DOHH2 (cell line): ENCODE measurements at regions not wholly inside any gene's neighbourhood (a gene's known extent, or its start where the extent isn't known, plus 50 kb on each side); places are given as distances from the start of the nearest gene placed in this dataset.

ENCODE experiments used
- H3F3A ChIP-seq: fragments of 200-600 bp; sonication (generic), shearing (Covaris generic); 2 replicates; pipeline ENCODE4 v1.6.0; 2016; ENCODE audit warnings: antibody characterized with exemption, mild to moderate bottlenecking; ENCODE audit not compliant: control insufficient read depth, insufficient read depth
- H3K27ac ChIP-seq: fragments of 200-600 bp; sonication (generic); 2 replicates; pipeline ENCODE4 v1.5.1; 2014; ENCODE audit warnings: low read depth, mild to moderate bottlenecking, low read length, moderate library complexity
- H3K27me3 ChIP-seq: fragments of 200-600 bp; sonication (generic); 2 replicates; pipeline ENCODE4 v1.6.1; 2014; ENCODE audit warnings: mild to moderate bottlenecking, low read length, mixed read lengths; ENCODE audit not compliant: control insufficient read depth
- H3K36me3 ChIP-seq: fragments of 200-600 bp; sonication (generic); 2 replicates; pipeline ENCODE4 v1.6.1; 2014; ENCODE audit warnings: mild to moderate bottlenecking, low read length, moderate library complexity, mixed read lengths; ENCODE audit not compliant: control insufficient read depth
- H3K4me1 ChIP-seq: fragments of 200-600 bp; sonication (generic); 2 replicates; pipeline ENCODE4 v1.6.1; 2014; ENCODE audit warnings: mild to moderate bottlenecking, low read length, mixed read lengths; ENCODE audit not compliant: control insufficient read depth
- H3K4me2 ChIP-seq: fragments of 200-600 bp; sonication (generic); 2 replicates; pipeline ENCODE4 v1.6.0; 2014; ENCODE audit warnings: mild to moderate bottlenecking, low read length, moderate library complexity
- H3K4me3 ChIP-seq: fragments of 200-600 bp; sonication (generic); 2 replicates; pipeline ENCODE4 v1.5.1; 2014; ENCODE audit warnings: mild to moderate bottlenecking, low read length, mixed read lengths
- H3K79me2 ChIP-seq: fragments of 200-600 bp; sonication (generic); 2 replicates; pipeline ENCODE4 v1.6.1; 2014; ENCODE audit warnings: mild to moderate bottlenecking, low read length, mixed read lengths; ENCODE audit not compliant: control insufficient read depth
- H3K9me2 ChIP-seq: fragments of 200-600 bp; sonication (generic); replicated peaks from 2 replicates; pipeline ENCODE4 v1.6.1; 2014; ENCODE audit warnings: mild to moderate bottlenecking, low read length, mixed read lengths; ENCODE audit not compliant: control insufficient read depth
- H3K9me3 ChIP-seq: fragments of 200-600 bp; sonication (generic); 2 replicates; pipeline ENCODE4 v1.6.1; 2014; ENCODE audit warnings: antibody characterized with exemption, low read length, mixed read lengths; ENCODE audit not compliant: control insufficient read depth, insufficient read depth
- H4K20me1 ChIP-seq: fragments of 200-600 bp; sonication (generic); 2 replicates; pipeline ENCODE4 v1.6.0; 2014; ENCODE audit warnings: low read depth, mild to moderate bottlenecking, antibody characterized with exemption, low read length, moderate library complexity; ENCODE audit not compliant: control insufficient read depth, insufficient read depth
- CTCF ChIP-seq: fragments of 200-600 bp; sonication (generic); IDR thresholded peaks from one replicate; pipeline ENCODE4 v1.5.1; 2014; ENCODE audit warnings: antibody characterized with exemption, mild to moderate bottlenecking, low read depth, low read length; ENCODE audit not compliant: poor library complexity, severe bottlenecking
- EZH2phosphoT487 ChIP-seq: fragments of 200-600 bp; sonication (generic); IDR thresholded peaks from 2 replicates; pipeline ENCODE4 v1.6.1; 2017; ENCODE audit warnings: borderline replicate concordance, mild to moderate bottlenecking, antibody characterized with exemption, low read length, moderate library complexity, mixed read lengths

DNA sequence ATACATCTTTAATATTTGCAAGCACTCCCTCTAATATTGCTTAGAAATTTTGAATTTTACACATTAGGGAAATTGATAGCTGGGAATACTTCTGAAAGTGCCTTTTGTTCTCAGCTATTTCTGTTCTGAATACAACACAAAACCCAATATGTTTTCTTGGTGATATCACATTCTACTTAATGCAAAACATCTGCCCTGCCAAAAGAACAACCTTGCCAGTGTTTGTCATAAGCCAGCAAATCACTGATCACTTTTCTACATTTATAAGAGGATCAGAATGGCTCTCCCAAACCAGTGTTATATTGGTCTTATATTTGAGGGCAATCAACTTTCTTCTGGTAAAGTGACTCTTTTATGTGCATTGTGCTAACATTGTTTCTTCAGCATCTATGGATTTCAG is 126.8 kb upstream of the APOOL start:
- Histone ChIP-seq H3K4me3 (no peak overlapping the region), H3K4me1 (no peaks in the 10 kb centered on the region), H4K20me1 (no peaks in the 10 kb centered on the region), H3K27ac (no peak overlapping the region), H3F3A (no peaks in the 10 kb centered on the region), H3K27me3 (no peaks in the 10 kb centered on the region), H3K79me2 (no peaks in the 10 kb centered on the region), H3K9me2 (no peaks in the 10 kb centered on the region), H3K36me3 (no peaks in the 10 kb centered on the region), H3K4me2 (no peak overlapping the region), H3K9me3 (no peaks in the 10 kb centered on the region)
- TF ChIP-seq CTCF, result no peak
- TF ChIP-seq EZH2phosphoT487, result no peak

- no peak for TF ChIP-seq EZH2phosphoT487
- no peak for TF ChIP-seq CTCF
- Histone ChIP-seq H3K36me3 (no peaks in the 10 kb centered on the region), H3K27me3 (no peaks in the 10 kb centered on the region), H3K4me2 (no peak overlapping the region), H3K4me1 (no peaks in the 10 kb centered on the region), H3K9me3 (no peaks in the 10 kb centered on the region), H3K9me2 (no peaks in the 10 kb centered on the region), H3K4me3 (no peak overlapping the region), H3F3A (no peaks in the 10 kb centered on the region), H3K27ac (no peak overlapping the region), H3K79me2 (no peaks in the 10 kb centered on the region), H4K20me1 (no peaks in the 10 kb centered on the region)
These were observed 109.8 kb upstream of the APOOL start for GRCh38 chrX:84893897-84894296.

DNA sequence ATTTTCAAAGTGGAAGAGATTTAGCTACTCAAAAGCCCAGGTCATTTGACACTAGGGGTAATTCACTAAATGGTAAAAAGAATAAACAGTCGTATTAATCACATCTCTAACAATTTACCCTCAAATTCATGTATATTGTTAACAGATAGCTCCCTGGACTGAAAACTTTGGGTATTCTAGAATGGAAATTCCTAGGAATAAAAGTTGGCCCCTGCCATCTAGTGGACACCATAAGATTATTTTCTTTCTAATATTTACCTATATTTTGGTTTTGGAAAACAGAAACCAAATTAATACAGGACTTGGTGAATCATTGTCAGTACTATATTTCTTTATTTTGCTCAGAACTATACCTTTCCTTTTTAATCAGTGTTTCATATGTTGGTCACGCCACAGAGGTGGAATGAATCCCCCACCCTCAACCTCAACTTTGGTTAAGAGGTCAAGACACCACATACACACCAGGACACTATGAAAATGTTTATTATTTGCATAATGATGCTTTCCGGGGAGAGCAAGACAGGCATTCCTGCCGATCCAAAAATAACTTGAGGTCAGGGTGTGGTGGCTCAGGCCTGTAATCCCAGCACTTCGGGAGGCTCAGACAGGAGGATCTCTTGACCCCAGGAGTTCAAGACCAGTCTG is 96.2 kb upstream of the APOOL start:
- H3F3A ChIP-seq, result no peaks in the 10 kb centered on the region
- no peaks in the 10 kb centered on the region for H3K4me1 ChIP-seq
- H3K9me3 ChIP-seq, result no peaks in the 10 kb centered on the region
- H3K4me3 ChIP-seq, result no peak overlapping the region
- H3K27me3 ChIP-seq, result no peaks in the 10 kb centered on the region
- no peak overlapping the region for H3K27ac ChIP-seq
- TF ChIP-seq CTCF, result no peak
- TF ChIP-seq EZH2phosphoT487, result no peak
- H3K4me2 ChIP-seq, result no peak overlapping the region
- H4K20me1 ChIP-seq, result no peaks in the 10 kb centered on the region
- H3K9me2 ChIP-seq, result no peaks in the 10 kb centered on the region
- no peaks in the 10 kb centered on the region for H3K79me2 ChIP-seq
- no peaks in the 10 kb centered on the region for H3K36me3 ChIP-seq
